Stimulated activated CD4-positive, alpha-beta T cell treated with anti-CD3 and anti-CD28 coated beads, Interleukin-2, amount 100 ng/mL, for 4 hours (primary cell): ENCODE measurements at regions not wholly inside any gene's neighbourhood (a gene's known extent, or its start where the extent isn't known, plus 50 kb on each side); places are given as distances from the start of the nearest gene placed in this dataset.
"Not testable (repeated sequence)": the region's sequence is repeated elsewhere in the genome, so short reads cannot be mapped to it uniquely, and the experiment has no call there.

Experiments used
- DNase-seq: peaks from one replicate; pipeline ENCODE4 v3.0.0-alpha.2; 2020; ENCODE audit warnings: low read depth

DNA sequence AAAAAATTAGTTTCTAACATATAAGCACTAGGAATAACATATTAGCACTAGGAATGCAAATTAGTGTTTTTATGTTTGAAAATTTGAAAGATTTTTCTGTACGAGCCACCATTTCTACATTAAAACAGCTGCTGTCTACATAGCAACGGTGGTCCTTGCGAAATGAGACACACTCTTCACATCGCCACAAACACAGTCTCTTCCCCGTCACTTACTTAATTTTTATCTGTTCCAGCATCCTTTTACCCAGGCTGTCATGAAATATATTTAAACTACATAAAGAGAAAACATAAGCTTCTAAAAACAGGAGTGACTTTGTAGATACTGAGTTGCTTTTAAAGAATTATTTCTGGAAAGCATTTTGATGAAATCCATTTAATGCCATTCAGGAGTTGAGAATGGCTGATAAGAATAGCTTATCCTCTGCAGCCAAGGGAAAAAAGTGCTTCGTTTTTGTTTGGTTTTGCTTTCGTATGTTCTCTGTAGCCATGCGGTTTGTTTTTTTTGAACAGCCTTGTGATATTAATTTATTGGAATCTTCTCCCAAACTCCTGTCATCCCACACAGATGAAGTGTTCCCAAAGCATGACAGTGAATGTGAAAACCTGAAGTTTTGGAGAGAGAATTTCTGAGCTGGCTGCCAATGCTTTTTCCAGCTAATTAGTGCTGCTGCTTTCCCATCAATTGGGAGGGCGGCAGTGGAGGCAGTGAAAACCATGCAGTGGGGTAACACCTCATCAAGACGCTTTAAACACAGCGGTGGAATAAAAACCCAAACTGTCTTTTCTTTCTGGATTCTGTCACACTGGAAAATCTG is 603.7 kb upstream of the ADARB2 start:
- DNase-seq, result no peak

DNA sequence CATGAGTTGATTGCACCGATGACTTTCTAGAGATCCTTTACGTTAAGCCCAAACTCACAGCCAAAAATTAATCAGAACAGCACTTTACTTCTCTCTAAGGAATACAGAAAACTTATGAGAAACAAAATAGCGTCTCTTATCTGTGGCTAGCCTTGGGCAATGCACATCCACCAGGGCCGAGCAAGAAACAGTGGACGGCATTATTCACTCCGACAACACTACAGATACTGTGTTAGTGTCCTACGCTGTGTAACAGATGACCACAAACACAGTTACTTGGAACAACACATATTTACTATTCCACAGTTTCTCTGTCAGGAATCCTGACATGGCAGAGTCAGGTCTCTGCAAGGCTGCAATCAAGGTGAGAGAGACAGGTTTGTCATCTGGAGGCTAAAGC is 598.3 kb upstream of the ADARB2 start:
- no peak for DNase-seq

- no peak for DNase-seq
These were observed 597.2 kb upstream of the ADARB2 start for GRCh38 chr10:2334575-2334974.

DNA sequence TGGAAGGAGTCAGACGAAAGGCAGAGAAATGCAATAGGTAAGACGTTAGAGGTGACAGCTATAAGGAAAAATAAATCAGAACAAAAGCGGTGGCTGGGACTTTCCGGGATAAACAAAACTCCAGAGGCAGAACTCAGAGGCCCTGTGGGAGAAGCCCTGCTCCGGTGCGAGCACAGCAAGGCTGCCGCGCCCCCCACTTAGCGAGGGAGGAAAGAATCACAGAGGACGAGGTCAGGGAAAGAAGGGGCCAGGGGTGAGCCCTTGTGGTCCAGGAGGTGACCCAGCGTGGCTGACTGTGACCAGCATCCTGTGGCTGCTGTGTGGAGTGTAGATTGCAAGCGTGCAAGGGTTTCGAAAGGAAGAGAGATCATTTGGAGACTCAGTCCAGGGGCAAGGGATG is 591.8 kb upstream of the ADARB2 start:
- DNase-seq, result no peak

- DNase-seq, result no peak
These were observed 589.1 kb upstream of the ADARB2 start for GRCh38 chr10:2326411-2326810.

DNA sequence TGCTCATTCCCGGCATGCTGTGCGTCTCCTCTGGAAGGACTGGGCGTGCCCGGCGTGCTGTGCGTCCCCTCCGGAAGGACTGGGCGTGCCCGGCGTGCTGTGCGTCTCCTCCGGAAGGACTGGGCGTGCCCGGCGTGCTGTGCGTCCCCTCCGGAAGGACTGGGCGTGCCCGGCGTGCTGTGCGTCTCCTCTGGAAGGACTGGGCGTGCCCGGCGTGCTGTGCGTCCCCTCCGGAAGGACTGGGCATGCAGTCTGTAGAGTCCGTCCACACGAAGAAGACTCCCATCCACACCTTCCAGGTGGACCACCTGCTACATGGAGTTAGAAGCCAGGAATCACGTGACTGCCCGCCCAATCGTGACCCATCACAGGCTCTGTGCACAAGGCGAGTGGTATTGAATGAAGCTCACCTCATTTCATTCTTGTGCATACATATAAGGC is 577.7 kb upstream of the ADARB2 start:
- DNase-seq, result not testable (repeated sequence)

DNA sequence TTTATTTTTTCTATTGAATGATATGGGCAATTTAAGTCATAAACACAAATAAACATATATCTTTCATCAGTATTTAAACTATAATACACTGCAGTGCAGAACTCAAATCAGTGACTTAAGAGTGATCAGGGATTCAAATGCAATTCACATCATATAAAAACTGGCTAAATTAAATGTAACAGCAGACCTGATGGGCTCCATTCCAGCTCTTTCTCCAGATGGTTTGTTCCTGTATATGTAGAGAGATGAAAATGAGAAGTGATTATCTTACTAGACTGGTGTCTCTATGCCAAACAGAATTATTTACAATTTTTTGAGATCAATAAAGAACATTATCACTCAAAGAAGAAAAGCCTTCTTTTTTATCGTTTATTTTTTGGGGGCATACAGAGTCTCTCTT is 568.8 kb upstream of the ADARB2 start:
- DNase-seq, result no peak

- no peak for DNase-seq
These were observed 565.8 kb upstream of the ADARB2 start for GRCh38 chr10:2303169-2303568.

GRCh38 chr10:2301227-2301626 is 563.9 kb upstream of the ADARB2 start:
- DNase-seq, result no peak

GRCh38 chr10:2300231-2300630 is 562.9 kb upstream of the ADARB2 start:
- no peak for DNase-seq

DNA sequence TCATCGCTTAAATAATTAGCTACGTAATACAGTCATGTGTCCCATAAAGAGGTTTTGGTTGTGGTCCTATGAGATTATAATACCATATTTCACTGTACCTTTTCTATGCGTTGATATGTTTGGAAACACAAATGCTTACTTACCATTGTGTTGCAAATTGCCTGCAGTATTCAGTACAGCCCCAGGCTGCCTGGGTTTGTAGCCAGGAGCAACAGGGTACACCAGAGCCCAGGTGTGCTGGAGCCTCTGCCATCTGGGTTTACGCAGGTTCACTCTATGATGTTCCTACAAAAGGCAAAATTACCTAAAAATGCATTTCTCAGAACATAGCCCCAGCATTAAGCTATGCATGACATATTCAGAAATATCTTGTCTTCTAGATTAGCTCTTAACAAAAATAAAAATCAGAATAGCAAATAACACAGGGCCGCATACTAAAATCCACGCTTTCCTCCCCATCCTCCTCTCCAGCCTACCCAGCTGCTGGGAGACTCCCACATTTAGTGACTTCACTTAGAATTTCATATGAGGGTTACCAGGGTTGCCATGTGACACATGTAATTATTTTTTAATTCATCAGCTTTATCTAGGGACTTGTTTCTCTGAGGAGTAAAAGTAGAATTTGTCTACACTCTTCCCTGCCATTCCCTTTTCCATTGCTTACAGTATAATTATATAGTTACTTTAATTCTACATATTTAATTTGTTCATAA is 559.0 kb upstream of the ADARB2 start:
- no peak for DNase-seq

- DNase-seq, result no peak
These were observed 557.4 kb upstream of the ADARB2 start for GRCh38 chr10:2294739-2295138.

- DNase-seq, result no peak
These were observed 546.7 kb upstream of the ADARB2 start for GRCh38 chr10:2284071-2284470.

- no peak for DNase-seq
These were observed 544.9 kb upstream of the ADARB2 start for GRCh38 chr10:2282202-2282601.

GRCh38 chr10:2280713-2281300 is 543.5 kb upstream of the ADARB2 start:
- DNase-seq, result no peak

GRCh38 chr10:2279711-2280110 is 542.4 kb upstream of the ADARB2 start:
- DNase-seq, result no peak

GRCh38 chr10:2278363-2278762 is 541.0 kb upstream of the ADARB2 start:
- DNase-seq, result no peak

DNA sequence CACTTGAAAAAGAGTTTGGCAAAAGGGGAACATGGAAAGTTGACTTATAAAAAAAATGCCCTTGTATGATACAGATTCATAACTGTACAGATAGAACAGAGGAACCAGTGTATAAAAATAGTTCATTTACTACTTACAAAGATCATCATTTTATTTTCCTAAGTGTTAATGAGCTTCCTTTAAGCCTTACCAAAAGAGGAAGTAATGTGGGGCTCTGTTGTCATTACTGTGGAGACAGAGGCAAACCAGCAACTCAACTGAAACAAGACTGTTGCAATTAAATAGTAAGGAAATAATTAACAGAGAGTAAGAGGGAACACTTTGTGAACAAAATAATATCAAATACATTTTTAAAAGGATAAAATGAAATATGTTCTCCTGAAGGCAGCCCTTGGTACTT is 526.2 kb upstream of the ADARB2 start:
- no peak for DNase-seq

GRCh38 chr10:2262878-2263277 is 525.6 kb upstream of the ADARB2 start:
- DNase-seq, result no peak

DNA sequence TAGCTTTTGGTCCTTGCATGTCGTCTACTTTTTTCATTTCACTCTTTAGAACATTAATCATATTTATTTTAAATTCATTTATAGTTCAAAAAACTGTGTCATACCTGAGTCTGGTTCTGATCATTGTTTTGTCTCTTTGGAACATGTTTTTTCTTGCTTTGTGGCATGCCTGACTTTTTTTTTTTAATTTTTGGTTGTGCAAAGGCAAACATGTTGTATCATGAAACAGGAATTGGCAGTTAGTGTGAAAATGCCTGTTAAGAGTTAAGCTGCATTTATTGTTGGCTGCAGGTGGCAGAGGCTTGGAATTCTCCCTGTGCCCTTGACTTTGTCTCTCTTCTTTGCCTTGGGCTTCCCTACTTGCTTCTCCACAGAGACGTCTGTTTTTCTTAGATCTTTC is 525.0 kb upstream of the ADARB2 start:
- no peak for DNase-seq

DNA sequence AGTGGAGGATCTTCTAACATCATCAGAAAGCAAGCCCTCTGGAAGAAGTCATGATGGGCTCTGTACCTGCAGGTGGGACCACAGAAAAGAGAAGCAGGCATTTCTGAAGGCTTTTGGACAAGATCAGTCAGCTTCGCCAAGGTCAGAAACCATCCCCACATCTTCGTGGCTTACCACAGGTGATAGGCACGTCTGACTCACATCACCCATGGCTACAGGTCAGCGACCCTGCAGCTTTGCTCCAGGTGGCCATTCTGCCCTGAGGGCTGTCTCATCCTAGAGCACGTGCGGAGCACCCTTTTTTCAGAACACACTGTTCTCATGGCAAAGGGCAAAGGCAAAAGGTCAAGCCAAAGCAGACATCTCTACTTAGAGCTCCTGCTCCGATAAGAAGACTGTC is 518.9 kb upstream of the ADARB2 start:
- DNase-seq, result no peak

- DNase-seq, result no peak
These were observed 514.8 kb upstream of the ADARB2 start for GRCh38 chr10:2252096-2252495.

DNA sequence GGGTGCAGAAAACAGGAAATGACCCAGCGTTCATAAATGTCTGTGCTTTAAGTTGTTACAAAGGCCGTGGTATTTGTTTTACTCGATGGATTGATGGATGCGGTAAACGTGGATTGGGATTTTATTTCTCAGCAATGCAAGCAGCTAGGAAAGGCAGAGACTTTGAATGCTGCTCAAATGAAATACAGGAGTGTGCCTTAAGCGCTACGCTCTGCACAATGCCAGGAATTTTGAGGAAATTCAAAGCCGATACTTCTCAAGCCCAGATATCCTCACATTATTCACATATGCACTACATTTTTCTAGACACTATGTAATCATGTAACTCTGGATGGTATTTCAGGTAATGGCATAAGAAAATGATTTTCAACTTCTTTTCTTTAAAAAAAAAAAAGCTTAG is 514.3 kb upstream of the ADARB2 start:
- no peak for DNase-seq
